ENCODE measurements at regions not wholly inside any gene's neighbourhood (a gene's known extent, or its start where the extent isn't known, plus 50 kb on each side); places are given as distances from the start of the nearest gene placed in this dataset.
A peak's percentile ranks its signal among the peaks of the same experiment; 100 is the strongest.

DNA sequence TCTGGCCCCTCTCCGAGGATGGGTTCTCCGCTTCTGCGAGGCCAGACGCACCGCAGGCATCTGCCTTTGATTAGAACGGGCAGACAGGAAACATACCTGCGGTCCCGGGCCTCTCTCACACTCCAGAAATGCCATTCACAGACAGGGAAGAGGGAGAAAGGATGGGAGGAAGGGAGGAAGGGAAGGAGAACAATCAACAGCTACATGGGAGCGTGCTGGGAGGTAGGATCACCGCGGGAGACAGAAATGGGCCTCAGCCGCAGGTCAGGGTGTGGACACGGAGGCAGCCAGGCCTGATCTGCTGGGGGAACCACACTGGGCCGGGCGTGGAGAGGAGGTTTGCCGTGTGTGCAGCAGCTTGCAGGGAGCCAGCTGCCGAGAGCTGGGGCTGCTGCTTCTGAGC lies 90.7 kb upstream of the RGMA start:
- WGBS, 2 donors = 58 to 67% methylated on average over 17 of the region's 17 CpGs
- peak in 1 of 2 donors; percentile 49 for DNase-seq (ENCODE audit: low spot score in 2 of 2)

DNA sequence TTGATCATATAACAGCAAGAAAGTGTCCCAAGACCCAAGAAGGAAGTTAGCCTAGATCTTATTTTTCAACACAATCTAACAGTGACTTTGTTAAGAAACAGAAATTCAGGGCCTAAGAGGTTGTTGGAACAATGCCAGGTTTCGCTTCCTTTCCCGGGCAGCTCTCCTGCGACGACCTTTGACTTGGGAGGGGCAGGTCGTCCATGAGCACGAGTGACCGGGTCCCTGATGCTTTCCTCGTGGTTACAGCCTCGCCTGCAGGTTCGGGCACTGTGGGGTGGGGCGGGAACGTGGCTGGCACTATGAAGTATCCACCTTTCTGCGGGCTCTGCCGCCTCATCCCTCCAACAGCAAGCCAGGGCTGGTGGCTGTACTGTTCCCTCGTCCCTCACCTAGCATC lies 90.1 kb upstream of the RGMA start:
- 34 to 46% methylated on average over 15 of the region's 15 CpGs for WGBS, 2 donors
- peak; percentile 38 to 86 for DNase-seq (ENCODE audit: low spot score in 2 of 2)

More for the DNA sequence above, 90.7 kb upstream of the RGMA start:
- no peak for TF ChIP-seq POLR2A (IDR thresholded peaks at IDR 0.05)
- TF ChIP-seq, protein P1, sequence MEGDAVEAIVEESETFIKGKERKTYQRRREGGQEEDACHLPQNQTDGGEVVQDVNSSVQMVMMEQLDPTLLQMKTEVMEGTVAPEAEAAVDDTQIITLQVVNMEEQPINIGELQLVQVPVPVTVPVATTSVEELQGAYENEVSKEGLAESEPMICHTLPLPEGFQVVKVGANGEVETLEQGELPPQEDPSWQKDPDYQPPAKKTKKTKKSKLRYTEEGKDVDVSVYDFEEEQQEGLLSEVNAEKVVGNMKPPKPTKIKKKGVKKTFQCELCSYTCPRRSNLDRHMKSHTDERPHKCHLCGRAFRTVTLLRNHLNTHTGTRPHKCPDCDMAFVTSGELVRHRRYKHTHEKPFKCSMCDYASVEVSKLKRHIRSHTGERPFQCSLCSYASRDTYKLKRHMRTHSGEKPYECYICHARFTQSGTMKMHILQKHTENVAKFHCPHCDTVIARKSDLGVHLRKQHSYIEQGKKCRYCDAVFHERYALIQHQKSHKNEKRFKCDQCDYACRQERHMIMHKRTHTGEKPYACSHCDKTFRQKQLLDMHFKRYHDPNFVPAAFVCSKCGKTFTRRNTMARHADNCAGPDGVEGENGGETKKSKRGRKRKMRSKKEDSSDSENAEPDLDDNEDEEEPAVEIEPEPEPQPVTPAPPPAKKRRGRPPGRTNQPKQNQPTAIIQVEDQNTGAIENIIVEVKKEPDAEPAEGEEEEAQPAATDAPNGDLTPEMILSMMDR (IDR thresholded peaks at IDR 0.05) = no peak
- H3K4me3 ChIP-seq (ENCODE audit: low read depth, poor library complexity, severe bottlenecking) = no peak overlapping the region
- intact Hi-C loops (cut with DNase I; ENCODE audit: low total_unique reads) = no loop called here

DNA sequence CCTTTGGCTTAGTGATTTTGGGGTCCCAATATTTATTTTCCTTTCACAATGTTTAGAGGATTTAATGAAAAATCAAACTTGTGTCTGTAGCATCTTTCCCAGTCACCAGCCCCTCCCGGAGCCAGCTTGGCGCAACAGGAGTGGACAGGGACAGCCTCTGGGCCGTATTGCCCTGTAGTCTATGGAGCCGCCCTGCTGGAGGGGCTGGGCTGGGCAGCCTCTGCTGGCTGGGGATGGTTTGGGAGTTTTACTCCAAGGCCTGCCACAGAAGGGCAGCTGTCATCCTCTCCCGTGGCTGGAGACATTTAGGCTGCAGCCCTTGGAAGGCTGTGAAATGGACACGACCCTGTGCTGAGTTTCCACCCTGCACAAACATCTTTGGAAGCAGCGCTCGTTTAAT lies 89.4 kb upstream of the RGMA start:
- WGBS, 2 donors = 92 to 96% methylated on average over 8 of the region's 8 CpGs
- intact Hi-C loops (cut with DNase I; ENCODE audit: low total_unique reads) = no loop called here
- DNase-seq (ENCODE audit: low spot score in 2 of 2) = peak in 1 of 2 donors; percentile 45
- no peak overlapping the region for H3K4me3 ChIP-seq (ENCODE audit: low read depth, poor library complexity, severe bottlenecking)
- TF ChIP-seq POLR2A (IDR thresholded peaks at IDR 0.05) = no peak
- TF ChIP-seq, protein P1 (IDR thresholded peaks at IDR 0.05) = no peak

More for the DNA sequence above, 90.1 kb upstream of the RGMA start:
- H3K4me3 ChIP-seq (ENCODE audit: low read depth, poor library complexity, severe bottlenecking) = no peak overlapping the region
- TF ChIP-seq POLR2A (IDR thresholded peaks at IDR 0.05) = no peak
- TF ChIP-seq, protein P1 (IDR thresholded peaks at IDR 0.05) = no peak
- intact Hi-C loops (cut with DNase I; ENCODE audit: low total_unique reads) = no loop called here

DNA sequence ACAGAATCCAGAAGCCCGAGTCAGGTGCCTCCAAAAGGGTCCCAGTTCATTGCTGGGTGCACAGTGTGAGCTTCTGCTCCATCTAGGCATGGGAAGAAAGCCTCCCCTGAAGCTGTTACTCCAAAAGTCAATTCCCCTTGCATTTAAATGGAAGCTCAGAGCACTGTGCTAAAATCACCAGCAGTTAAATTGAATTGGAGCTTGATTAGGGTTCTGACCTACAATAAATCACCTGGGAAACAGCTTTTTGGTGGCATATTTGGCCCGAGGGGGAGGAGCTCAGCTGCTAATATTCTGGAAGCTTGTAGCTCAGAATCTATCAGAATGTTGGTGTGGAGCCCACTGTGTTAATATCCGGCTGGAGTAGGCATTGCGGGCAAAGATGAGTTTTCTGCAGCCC lies 87.1 kb upstream of the RGMA start:
- DNase-seq (ENCODE audit: low spot score in 2 of 2) = no peak
- intact Hi-C loops (cut with DNase I; ENCODE audit: low total_unique reads) = no loop called here
- no peak for TF ChIP-seq POLR2A (IDR thresholded peaks at IDR 0.05)
- TF ChIP-seq, protein P1 (IDR thresholded peaks at IDR 0.05) = no peak
- 81 to 89% methylated on average over 4 of the region's 4 CpGs for WGBS, 2 donors
- H3K4me3 ChIP-seq (ENCODE audit: low read depth, poor library complexity, severe bottlenecking) = no peak overlapping the region

DNA sequence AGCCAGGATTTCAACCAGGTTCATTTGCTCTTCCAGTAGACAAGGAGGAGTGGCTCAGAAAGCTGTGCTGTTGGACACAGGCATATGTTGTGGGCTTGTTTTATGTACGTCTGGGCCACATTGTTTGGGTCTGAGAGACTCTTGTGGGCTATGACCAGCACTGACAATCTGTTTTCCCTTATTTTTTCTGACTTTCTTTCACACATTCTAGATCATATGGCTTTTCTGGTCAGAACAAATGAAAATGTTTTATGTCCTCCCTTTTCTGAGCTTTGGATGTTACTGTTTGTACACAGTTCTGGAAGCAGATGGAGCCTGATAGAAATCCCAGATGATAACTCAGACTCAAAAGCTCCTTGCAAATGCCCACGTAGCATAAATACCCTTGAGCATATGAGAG lies 85.8 kb upstream of the RGMA start:
- intact Hi-C loops (cut with DNase I; ENCODE audit: low total_unique reads) = no loop called here
- 75 to 89% methylated on average over 2 of the region's 2 CpGs for WGBS, 2 donors
- TF ChIP-seq, protein P1 (IDR thresholded peaks at IDR 0.05) = no peak
- TF ChIP-seq POLR2A (IDR thresholded peaks at IDR 0.05) = no peak
- H3K4me3 ChIP-seq (ENCODE audit: low read depth, poor library complexity, severe bottlenecking) = no peak overlapping the region
- no peak for DNase-seq (ENCODE audit: low spot score in 2 of 2)

DNA sequence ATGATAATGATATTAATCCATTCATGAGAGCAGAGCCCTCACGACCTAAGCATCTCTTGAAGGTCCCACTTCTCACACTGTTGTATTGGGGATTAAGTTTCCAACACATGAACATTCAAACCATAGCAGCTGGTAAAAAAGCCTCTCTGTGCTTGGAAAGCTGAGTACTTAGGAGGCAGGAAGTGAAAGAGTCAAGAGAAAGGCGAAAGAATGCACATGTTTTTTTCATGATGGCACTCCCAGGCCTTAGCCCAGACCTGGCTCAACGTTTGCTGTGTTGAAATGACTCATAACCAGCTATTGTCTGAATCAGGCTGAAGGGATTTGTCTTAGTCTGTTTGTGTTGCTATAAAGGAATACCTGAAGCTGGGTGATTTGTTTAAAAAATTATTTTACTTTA lies 84.4 kb upstream of the RGMA start:
- no peak for DNase-seq (ENCODE audit: low spot score in 2 of 2)
- H3K4me3 ChIP-seq (ENCODE audit: low read depth, poor library complexity, severe bottlenecking) = no peak overlapping the region
- TF ChIP-seq, protein P1 (IDR thresholded peaks at IDR 0.05) = no peak
- TF ChIP-seq POLR2A (IDR thresholded peaks at IDR 0.05) = no peak
- 42 to 43% methylated on average over 3 of the region's 3 CpGs for WGBS, 2 donors
- intact Hi-C loops (cut with DNase I; ENCODE audit: low total_unique reads) = no loop called here
